ENCODE measurements at regions not wholly inside any gene's neighbourhood (a gene's known extent, or its start where the extent isn't known, plus 50 kb on each side); places are given as distances from the start of the nearest gene placed in this dataset.

GRCh38 chr1:30300669-30301068, 422.7 kb downstream of the MATN1 start:
- ATAC-seq, result no peak
- FAIRE-seq, result no peak
- ChIA-PET RAD21 (ENCODE audit: unreplicated experiment) (no interaction called here), POLR2A (no interaction called here), SMC1A (ENCODE audit: uncharacterized antibody, unreplicated experiment) (no interaction called here), CTCF (no interaction called here)
- Histone ChIP-seq H2AFZ (ENCODE audit: control insufficient read depth, low read depth, low read length) (no peak overlapping the region), H3K4me3 (no peak overlapping the region), H3K4me2 (ENCODE audit: control insufficient read depth, insufficient read depth) (no peak overlapping the region), H3K79me2 (ENCODE audit: control insufficient read depth, insufficient read depth, low read length) (no peaks in the 10 kb centered on the region), H3K36me3 (ENCODE audit: control insufficient read depth in 2 of 2, insufficient read depth in 2 of 2, low read length in 1 of 2) (no peaks in the 10 kb centered on the region), H3K27ac (ENCODE audit: control insufficient read depth, insufficient read depth) (no peak overlapping the region), H4K20me1 (ENCODE audit: control insufficient read depth, insufficient read depth) (no peaks in the 10 kb centered on the region), H3K9ac (ENCODE audit: control insufficient read depth, insufficient read depth, low read length) (no peak overlapping the region), H3K9me3 (replicated peaks; ENCODE audit: control insufficient read depth, insufficient read depth, low read length) (no peaks in the 10 kb centered on the region), H3K4me1 (ENCODE audit: control insufficient read depth, insufficient read depth, low read length) (no peaks in the 10 kb centered on the region), H3K27me3 (replicated peaks in 1 of 2; ENCODE audit: control insufficient read depth in 2 of 2, insufficient read depth in 2 of 2, low read length in 1 of 2) (no peaks in the 10 kb centered on the region)
- no TSS peak for BruUV-seq (replicated peaks)
- in situ Hi-C loops (cut with MboI) (no loop called here), intact Hi-C loops (cut with micrococcal nuclease; ENCODE audit: unreplicated experiment) (no loop called here)
- WGBS (ENCODE audit: insufficient coverage, insufficient replicate concordance, low lambda C conversion rate, missing lambda C conversion rate), result 48% methylated on average over 5 of the region's 5 CpGs
- TF ChIP-seq USF2 (IDR thresholded peaks at IDR 0.05; ENCODE audit: borderline replicate concordance, low read depth, low read length) (no peak), STAT1 (conservative IDR thresholded peaks at IDR 0.05) (no peak), DPF2 (IDR thresholded peaks at IDR 0.05) (no peak), CHD4 (IDR thresholded peaks at IDR 0.05) (no peak), KDM1A (IDR thresholded peaks at IDR 0.05; ENCODE audit: borderline replicate concordance) (no peak), E4F1 (IDR thresholded peaks at IDR 0.05; ENCODE audit: borderline replicate concordance, partially characterized antibody) (no peak), MYC (IDR thresholded peaks at IDR 0.05; ENCODE audit: insufficient read depth, insufficient read length, insufficient replicate concordance, low read length, severe bottlenecking) (no peak), RAD51 (IDR thresholded peaks at IDR 0.05) (no peak), IKZF2 (IDR thresholded peaks at IDR 0.05) (no peak), NBN (IDR thresholded peaks at IDR 0.05) (no peak), RUNX3 (IDR thresholded peaks at IDR 0.05; ENCODE audit: low read length) (no peak), SKIL (IDR thresholded peaks at IDR 0.05; ENCODE audit: low read depth, poor library complexity, severe bottlenecking) (no peak), CHD1 (IDR thresholded peaks at IDR 0.05; ENCODE audit: low read depth, low read length) (no peak), ZBED1 (IDR thresholded peaks at IDR 0.05; ENCODE audit: borderline replicate concordance) (no peak), CBFB (IDR thresholded peaks at IDR 0.05; ENCODE audit: low read depth) (no peak), RELB (IDR thresholded peaks at IDR 0.05; ENCODE audit: low read depth) (no peak)
- no peak for DNase-seq (ENCODE audit: low read depth, low spot score)
